Cardiac fibroblast (primary cell): ENCODE measurements at regions not wholly inside any gene's neighbourhood (a gene's known extent, or its start where the extent isn't known, plus 50 kb on each side); places are given as distances from the start of the nearest gene placed in this dataset.
A peak's percentile ranks its signal among the peaks of the same experiment; 100 is the strongest.

Experiments used
- DNase-seq, 2 donors: peaks; one replicate each; pipeline versions ENCODE4 v3.0.0 to v3.0.0-alpha.2; 2010; ENCODE audit warnings: low read depth in 2 of 2
- H3K4me3 ChIP-seq, 2 donors: replicated peaks in 1 of 2; 1 replicate in 1 of 2; 2 replicates in 1 of 2; pipeline ENCODE4 v1.5.1; 2011; ENCODE audit warnings: low read depth in 2 of 2, low read length in 2 of 2, mild to moderate bottlenecking in 2 of 2, moderate library complexity in 1 of 2
- CTCF ChIP-seq: IDR thresholded peaks from one replicate; pipeline ENCODE4 v1.5.1; 2011; ENCODE audit warnings: low read depth, mild to moderate bottlenecking, low read length, inconsistent platforms

- TF ChIP-seq CTCF, result no peak
- DNase-seq, result no peak
- no peak overlapping the region for H3K4me3 ChIP-seq
Observed at GRCh38 chr18:34491719-34492118, 218.4 kb upstream of the DTNA start.

GRCh38 chr18:34492652-34493051, 217.4 kb upstream of the DTNA start:
- no peak overlapping the region for H3K4me3 ChIP-seq
- peak in 1 of 2 donors; percentile 16 for DNase-seq
- TF ChIP-seq CTCF, result no peak

- peak; percentile 74 for DNase-seq
- peak overlapping the region; percentile 31 to 49 for H3K4me3 ChIP-seq
- no peak for TF ChIP-seq CTCF
Observed at GRCh38 chr18:34493099-34493544, 217.0 kb upstream of the DTNA start.

- peak overlapping the region; percentile 31 to 49 for H3K4me3 ChIP-seq
- no peak for DNase-seq
- no peak for TF ChIP-seq CTCF
Observed at GRCh38 chr18:34493566-34494358, 216.3 kb upstream of the DTNA start.

GRCh38 chr18:34494359-34494696, 215.8 kb upstream of the DTNA start:
- no peak for TF ChIP-seq CTCF
- H3K4me3 ChIP-seq, result no peak overlapping the region
- no peak for DNase-seq

- DNase-seq, result no peak
- TF ChIP-seq CTCF, result no peak
- no peak overlapping the region for H3K4me3 ChIP-seq
Observed at GRCh38 chr18:34495506-34495905, 214.6 kb upstream of the DTNA start.

GRCh38 chr18:34501553-34501952, 208.5 kb upstream of the DTNA start:
- TF ChIP-seq CTCF, result no peak
- no peak for DNase-seq
- no peak overlapping the region for H3K4me3 ChIP-seq
